SU-DHL-6 (cell line): ENCODE measurements at regions not wholly inside any gene's neighbourhood (a gene's known extent, or its start where the extent isn't known, plus 50 kb on each side); places are given as distances from the start of the nearest gene placed in this dataset.

Experiments
- EZH2phosphoT487 ChIP-seq: fragments of 200-600 bp; sonication (generic), shearing (Covaris generic); conservative IDR thresholded peaks from 2 replicates; pipeline ENCODE4 v1.6.1; 2018; ENCODE audit warnings: mild to moderate bottlenecking, antibody characterized with exemption, low read length, moderate library complexity, mixed read lengths
- TF ChIP-seq, protein P1 (sequence below): fragments of 200-600 bp; sonication (generic); IDR thresholded peaks from one replicate; pipeline ENCODE4 v1.5.1; 2017; ENCODE audit warnings: antibody characterized with exemption, mild to moderate bottlenecking, low read length, moderate library complexity; ENCODE audit not compliant: insufficient read depth, poor library complexity, severe bottlenecking

DNA sequence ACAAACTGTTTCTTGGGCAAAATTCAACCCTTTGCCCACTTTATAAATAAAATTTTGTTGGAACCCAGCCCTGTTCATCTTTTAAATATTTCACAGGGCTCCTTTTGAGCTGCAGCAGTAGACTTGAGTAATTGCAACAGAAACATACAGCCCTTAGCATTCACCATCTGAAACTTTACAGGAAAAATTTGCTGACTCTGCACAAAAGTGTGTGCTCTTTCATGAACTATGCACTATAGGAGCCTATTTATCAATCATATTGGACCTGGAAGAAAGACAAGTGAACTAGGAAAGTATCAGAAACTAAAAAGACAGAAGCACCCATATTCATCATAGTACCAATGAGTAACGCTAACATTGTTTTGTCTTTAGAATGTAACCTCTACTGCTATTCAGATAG, 406.9 kb upstream of the SLC10A2 start:
- TF ChIP-seq, protein P1, sequence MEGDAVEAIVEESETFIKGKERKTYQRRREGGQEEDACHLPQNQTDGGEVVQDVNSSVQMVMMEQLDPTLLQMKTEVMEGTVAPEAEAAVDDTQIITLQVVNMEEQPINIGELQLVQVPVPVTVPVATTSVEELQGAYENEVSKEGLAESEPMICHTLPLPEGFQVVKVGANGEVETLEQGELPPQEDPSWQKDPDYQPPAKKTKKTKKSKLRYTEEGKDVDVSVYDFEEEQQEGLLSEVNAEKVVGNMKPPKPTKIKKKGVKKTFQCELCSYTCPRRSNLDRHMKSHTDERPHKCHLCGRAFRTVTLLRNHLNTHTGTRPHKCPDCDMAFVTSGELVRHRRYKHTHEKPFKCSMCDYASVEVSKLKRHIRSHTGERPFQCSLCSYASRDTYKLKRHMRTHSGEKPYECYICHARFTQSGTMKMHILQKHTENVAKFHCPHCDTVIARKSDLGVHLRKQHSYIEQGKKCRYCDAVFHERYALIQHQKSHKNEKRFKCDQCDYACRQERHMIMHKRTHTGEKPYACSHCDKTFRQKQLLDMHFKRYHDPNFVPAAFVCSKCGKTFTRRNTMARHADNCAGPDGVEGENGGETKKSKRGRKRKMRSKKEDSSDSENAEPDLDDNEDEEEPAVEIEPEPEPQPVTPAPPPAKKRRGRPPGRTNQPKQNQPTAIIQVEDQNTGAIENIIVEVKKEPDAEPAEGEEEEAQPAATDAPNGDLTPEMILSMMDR: no peak
- TF ChIP-seq EZH2phosphoT487: no peak
